ENCODE measurements at regions not wholly inside any gene's neighbourhood (a gene's known extent, or its start where the extent isn't known, plus 50 kb on each side); places are given as distances from the start of the nearest gene placed in this dataset.
A peak's percentile ranks its signal among the peaks of the same experiment; 100 is the strongest.
"Not testable (repeated sequence)": the region's sequence is repeated elsewhere in the genome, so short reads cannot be mapped to it uniquely, and the experiment has no call there.

DNA sequence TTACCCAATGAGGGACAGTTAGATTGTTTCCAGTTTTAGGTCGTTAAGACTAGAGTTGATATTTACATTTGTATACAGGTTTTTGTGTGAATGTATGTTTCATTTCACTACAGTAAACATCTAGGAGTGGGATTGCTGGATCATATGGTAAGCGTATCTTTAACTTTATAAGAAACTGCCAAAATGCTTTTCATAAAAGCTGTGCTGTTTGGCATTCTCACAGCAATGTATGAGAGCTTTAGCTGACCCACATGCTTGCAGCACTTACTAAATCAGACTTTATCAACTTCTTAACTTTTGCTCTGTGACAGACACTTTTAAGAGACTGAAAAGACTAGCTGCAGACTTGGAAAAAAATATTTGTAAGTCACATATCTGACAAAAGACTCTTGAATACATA, 262.5 kb upstream of the PELI2 start:
- Histone ChIP-seq H3K27me3 (no peaks in the 10 kb centered on the region), H3K9me3 (no peaks in the 10 kb centered on the region), H3K36me3 (no peaks in the 10 kb centered on the region), H3K9ac (ENCODE audit: low read depth in 2 of 2, low read length in 2 of 2) (no peak overlapping the region), H3K4me3 (no peak overlapping the region), H3K4me1 (no peaks in the 10 kb centered on the region), H3K27ac (no peak overlapping the region)
- TF ChIP-seq CTCF (IDR thresholded peaks at IDR 0.05) = no peak
- intact Hi-C loops (cut with DNase I) = no loop called here
- DNase-seq = no peak

DNA sequence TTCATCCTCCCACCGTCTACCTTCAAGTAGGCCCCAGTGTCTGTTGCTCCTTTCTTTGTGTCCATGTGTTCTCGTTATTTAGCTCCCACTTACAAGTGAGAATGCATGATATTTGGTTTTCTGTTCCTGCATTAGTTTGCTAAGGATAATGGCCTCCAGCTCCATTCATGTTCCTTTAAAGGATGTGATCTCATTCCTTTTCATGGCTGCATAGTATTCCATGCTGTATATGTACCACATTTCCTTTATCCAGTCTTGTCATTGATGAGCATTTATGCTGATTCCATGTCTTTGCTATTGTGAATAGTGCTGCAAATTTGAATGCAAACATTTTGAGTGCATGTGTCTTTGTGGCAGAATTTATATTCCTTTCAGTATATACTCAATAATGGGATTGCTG, 259.6 kb upstream of the PELI2 start:
- no peaks in the 10 kb centered on the region for H3K36me3 ChIP-seq
- DNase-seq = no peak
- no peak overlapping the region for H3K27ac ChIP-seq
- no peaks in the 10 kb centered on the region for H3K4me1 ChIP-seq
- no peaks in the 10 kb centered on the region for H3K9me3 ChIP-seq
- no peaks in the 10 kb centered on the region for H3K27me3 ChIP-seq
- no peak overlapping the region for H3K4me3 ChIP-seq
- no peak overlapping the region for H3K9ac ChIP-seq (ENCODE audit: low read depth in 2 of 2, low read length in 2 of 2)
- intact Hi-C loops (cut with DNase I) = no loop called here
- no peak for TF ChIP-seq CTCF (IDR thresholded peaks at IDR 0.05)

DNA sequence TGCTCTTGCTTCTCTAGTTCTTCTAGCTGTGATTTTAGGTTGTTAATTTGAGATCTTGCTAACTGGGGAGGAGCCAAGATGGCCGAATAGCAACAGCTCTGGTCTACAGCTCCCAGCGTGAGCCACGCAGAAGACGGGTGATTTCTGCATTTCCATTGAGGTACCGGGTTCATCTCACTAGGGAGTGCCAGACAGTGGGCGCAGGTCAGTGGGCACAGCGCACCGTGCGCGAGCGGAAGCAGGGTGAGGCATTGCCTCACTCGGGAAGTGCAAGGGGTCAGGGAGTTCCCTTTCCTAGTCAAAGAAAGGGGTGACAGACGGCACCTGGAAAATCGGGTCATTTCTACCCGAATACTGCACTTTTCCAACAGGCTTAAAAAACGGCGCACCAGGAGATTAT, 256.6 kb upstream of the PELI2 start:
- H3K27ac ChIP-seq; H3K4me3 ChIP-seq; H3K9ac ChIP-seq (ENCODE audit: low read depth in 2 of 2, low read length in 2 of 2); DNase-seq; H3K36me3 ChIP-seq; intact Hi-C loops (cut with DNase I); H3K27me3 ChIP-seq; H3K4me1 ChIP-seq; H3K9me3 ChIP-seq: not testable (repeated sequence)

- peak; percentile 22 for TF ChIP-seq CTCF (IDR thresholded peaks at IDR 0.05)
- Histone ChIP-seq H3K4me3 (no peak overlapping the region), H3K9ac (ENCODE audit: low read depth in 2 of 2, low read length in 2 of 2) (no peak overlapping the region), H3K27ac (no peak overlapping the region), H3K36me3 (no peaks in the 10 kb centered on the region), H3K27me3 (no peaks in the 10 kb centered on the region), H3K4me1 (no peaks in the 10 kb centered on the region), H3K9me3 (no peaks in the 10 kb centered on the region)
- no peak for DNase-seq
- intact Hi-C loops (cut with DNase I) = no loop called here
Observed at GRCh38 chr14:55864890-55865655, 253.1 kb upstream of the PELI2 start.

GRCh38 chr14:55867311-55867710, 250.9 kb upstream of the PELI2 start:
- intact Hi-C loops (cut with DNase I) = no loop called here

More at GRCh38 chr14:55867311-55867710, 250.9 kb upstream of the PELI2 start:
- TF ChIP-seq CTCF (IDR thresholded peaks at IDR 0.05) = no peak
- Histone ChIP-seq H3K27me3 (no peaks in the 10 kb centered on the region), H3K4me1 (no peaks in the 10 kb centered on the region), H3K4me3 (no peak overlapping the region), H3K27ac (no peak overlapping the region), H3K9ac (ENCODE audit: low read depth in 2 of 2, low read length in 2 of 2) (no peak overlapping the region), H3K36me3 (no peaks in the 10 kb centered on the region), H3K9me3 (no peaks in the 10 kb centered on the region)
- no peak for DNase-seq

Data from colonic mucosa (tissue), 4 donors.